ENCODE measurements at regions not wholly inside any gene's neighbourhood (a gene's known extent, or its start where the extent isn't known, plus 50 kb on each side); places are given as distances from the start of the nearest gene placed in this dataset.
"Not testable (repeated sequence)": the region's sequence is repeated elsewhere in the genome, so short reads cannot be mapped to it uniquely, and the experiment has no call there.

DNA sequence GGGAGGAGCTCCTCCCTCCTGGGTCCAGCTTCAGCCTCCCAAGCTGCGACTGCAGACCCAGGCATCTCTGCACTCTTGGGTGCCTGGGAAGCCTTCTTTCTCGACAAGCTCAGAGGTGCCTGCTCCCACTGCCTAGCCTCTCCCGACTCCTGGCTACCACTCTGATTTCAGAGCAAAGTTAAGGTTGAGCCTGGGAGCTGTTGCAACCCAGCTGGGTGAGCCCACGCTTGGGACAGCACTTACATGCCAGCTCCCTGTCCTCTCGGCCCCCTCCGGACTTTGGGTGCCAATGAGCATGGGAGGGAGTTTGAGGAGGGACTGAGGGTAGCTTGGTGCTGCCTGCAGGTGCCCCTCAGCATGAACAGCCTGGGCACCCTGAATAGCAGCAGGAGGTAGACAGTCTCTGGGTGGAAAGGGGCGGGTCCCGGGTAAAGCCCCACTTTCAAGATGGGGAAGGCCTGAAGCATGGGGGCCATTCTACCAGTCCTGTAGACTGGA is 1383.4 kb upstream of the PCDH20 start:
- Histone ChIP-seq H3K79me2 (ENCODE audit: control insufficient read depth, insufficient read depth, low read length, unreplicated experiment) (no peaks in the 10 kb centered on the region), H3K27ac (ENCODE audit: low read depth, low read length) (no peak overlapping the region), H3K4me3 (ENCODE audit: low read depth, low read length) (no peak overlapping the region), H2AFZ (ENCODE audit: low read length, unreplicated experiment) (no peak overlapping the region), H3K4me1 (ENCODE audit: control insufficient read depth, insufficient read depth, low read length, unreplicated experiment) (no peaks in the 10 kb centered on the region), H3K27me3 (ENCODE audit: insufficient read depth, low read length) (no peaks in the 10 kb centered on the region), H3K36me3 (ENCODE audit: insufficient read depth, low read length) (no peaks in the 10 kb centered on the region)

- Histone ChIP-seq H3K79me2 (ENCODE audit: control insufficient read depth, insufficient read depth, low read length, unreplicated experiment) (no peaks in the 10 kb centered on the region), H2AFZ (ENCODE audit: low read length, unreplicated experiment) (no peak overlapping the region), H3K36me3 (ENCODE audit: insufficient read depth, low read length) (no peaks in the 10 kb centered on the region), H3K4me3 (ENCODE audit: low read depth, low read length) (no peak overlapping the region), H3K4me1 (ENCODE audit: control insufficient read depth, insufficient read depth, low read length, unreplicated experiment) (no peaks in the 10 kb centered on the region), H3K27ac (ENCODE audit: low read depth, low read length) (no peak overlapping the region), H3K27me3 (ENCODE audit: insufficient read depth, low read length) (no peaks in the 10 kb centered on the region)
These were observed 1378.2 kb upstream of the PCDH20 start for GRCh38 chr13:62793850-62794249.

- Histone ChIP-seq H3K27me3 (ENCODE audit: insufficient read depth, low read length) (no peaks in the 10 kb centered on the region), H3K4me1 (ENCODE audit: control insufficient read depth, insufficient read depth, low read length, unreplicated experiment) (no peaks in the 10 kb centered on the region), H2AFZ (ENCODE audit: low read length, unreplicated experiment) (no peak overlapping the region), H3K79me2 (ENCODE audit: control insufficient read depth, insufficient read depth, low read length, unreplicated experiment) (no peaks in the 10 kb centered on the region), H3K4me3 (ENCODE audit: low read depth, low read length) (no peak overlapping the region), H3K36me3 (ENCODE audit: insufficient read depth, low read length) (no peaks in the 10 kb centered on the region), H3K27ac (ENCODE audit: low read depth, low read length) (no peak overlapping the region)
These were observed 1366.2 kb upstream of the PCDH20 start for GRCh38 chr13:62781866-62782265.

DNA sequence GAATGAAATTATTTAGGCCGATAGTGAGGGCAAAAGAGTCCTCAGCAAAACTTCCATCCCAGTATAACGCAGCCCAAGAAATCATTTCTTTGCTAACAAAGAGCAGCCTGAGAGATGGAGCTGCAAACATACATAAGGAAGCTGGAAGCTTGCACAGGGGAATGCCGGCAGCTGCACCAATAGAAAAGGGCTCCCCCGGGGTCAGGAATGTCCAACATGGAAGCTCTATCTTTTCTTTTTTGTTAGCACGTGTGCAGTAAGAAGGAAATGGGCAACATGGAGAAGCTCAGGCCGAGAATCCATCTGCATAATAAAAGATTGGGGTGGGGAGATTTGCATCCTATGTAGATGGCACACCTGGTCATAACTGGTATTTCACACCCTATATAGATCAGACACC is 1363.5 kb upstream of the PCDH20 start:
- H2AFZ ChIP-seq (ENCODE audit: low read length, unreplicated experiment) = no peak overlapping the region
- H3K27ac ChIP-seq (ENCODE audit: low read depth, low read length) = no peak overlapping the region
- no peaks in the 10 kb centered on the region for H3K36me3 ChIP-seq (ENCODE audit: insufficient read depth, low read length)
- H3K4me1 ChIP-seq (ENCODE audit: control insufficient read depth, insufficient read depth, low read length, unreplicated experiment) = no peaks in the 10 kb centered on the region
- H3K4me3 ChIP-seq (ENCODE audit: low read depth, low read length) = no peak overlapping the region
- H3K27me3 ChIP-seq (ENCODE audit: insufficient read depth, low read length) = no peaks in the 10 kb centered on the region
- no peaks in the 10 kb centered on the region for H3K79me2 ChIP-seq (ENCODE audit: control insufficient read depth, insufficient read depth, low read length, unreplicated experiment)

DNA sequence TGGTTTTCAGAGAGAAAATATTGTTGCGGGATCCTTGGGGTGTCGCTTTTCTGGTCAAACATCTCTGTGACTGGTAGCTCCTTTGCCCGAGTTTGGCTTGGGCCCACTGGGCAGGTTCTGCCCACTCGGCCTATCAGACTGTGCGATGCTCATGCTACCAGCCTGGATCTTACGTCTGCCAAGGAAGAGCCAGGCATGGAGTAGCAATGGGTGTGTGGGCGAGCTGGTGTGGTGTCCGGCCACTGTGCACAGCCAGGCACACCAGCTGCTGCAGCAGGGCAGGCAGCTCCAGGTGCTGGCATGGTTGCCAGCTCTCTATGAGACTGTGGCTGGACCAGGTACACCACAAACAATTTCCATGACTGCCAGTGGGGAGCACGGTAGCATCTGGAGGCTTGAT is 1351.8 kb upstream of the PCDH20 start:
- no peak overlapping the region for H3K4me3 ChIP-seq (ENCODE audit: low read depth, low read length)
- H3K27ac ChIP-seq (ENCODE audit: low read depth, low read length) = no peak overlapping the region
- no peak overlapping the region for H2AFZ ChIP-seq (ENCODE audit: low read length, unreplicated experiment)
- H3K36me3 ChIP-seq (ENCODE audit: insufficient read depth, low read length) = no peaks in the 10 kb centered on the region
- no peaks in the 10 kb centered on the region for H3K4me1 ChIP-seq (ENCODE audit: control insufficient read depth, insufficient read depth, low read length, unreplicated experiment)
- no peaks in the 10 kb centered on the region for H3K79me2 ChIP-seq (ENCODE audit: control insufficient read depth, insufficient read depth, low read length, unreplicated experiment)
- no peaks in the 10 kb centered on the region for H3K27me3 ChIP-seq (ENCODE audit: insufficient read depth, low read length)

DNA sequence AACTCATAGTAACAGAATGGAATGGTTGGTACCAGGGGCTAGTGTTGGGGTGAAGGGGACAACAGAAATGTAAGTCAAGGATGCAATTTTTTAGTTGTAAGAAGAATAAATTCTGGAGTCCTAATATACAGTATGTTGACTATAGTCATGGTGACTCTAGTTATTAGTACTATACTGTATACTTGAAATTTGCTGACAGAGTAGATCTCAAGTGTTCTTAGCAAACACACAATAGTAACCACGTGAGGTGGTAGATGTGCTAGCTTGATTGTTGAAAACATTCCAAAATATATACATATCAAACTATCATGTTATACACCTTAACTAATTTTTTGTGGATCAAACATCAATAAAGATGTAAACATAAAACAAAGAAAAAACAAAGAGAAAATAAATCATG is 1345.1 kb upstream of the PCDH20 start:
- Histone ChIP-seq H2AFZ (ENCODE audit: low read length, unreplicated experiment) (no peak overlapping the region), H3K79me2 (ENCODE audit: control insufficient read depth, insufficient read depth, low read length, unreplicated experiment) (no peaks in the 10 kb centered on the region), H3K27ac (ENCODE audit: low read depth, low read length) (no peak overlapping the region), H3K27me3 (ENCODE audit: insufficient read depth, low read length) (no peaks in the 10 kb centered on the region), H3K36me3 (ENCODE audit: insufficient read depth, low read length) (no peaks in the 10 kb centered on the region), H3K4me1 (ENCODE audit: control insufficient read depth, insufficient read depth, low read length, unreplicated experiment) (no peaks in the 10 kb centered on the region), H3K4me3 (ENCODE audit: low read depth, low read length) (no peak overlapping the region)

DNA sequence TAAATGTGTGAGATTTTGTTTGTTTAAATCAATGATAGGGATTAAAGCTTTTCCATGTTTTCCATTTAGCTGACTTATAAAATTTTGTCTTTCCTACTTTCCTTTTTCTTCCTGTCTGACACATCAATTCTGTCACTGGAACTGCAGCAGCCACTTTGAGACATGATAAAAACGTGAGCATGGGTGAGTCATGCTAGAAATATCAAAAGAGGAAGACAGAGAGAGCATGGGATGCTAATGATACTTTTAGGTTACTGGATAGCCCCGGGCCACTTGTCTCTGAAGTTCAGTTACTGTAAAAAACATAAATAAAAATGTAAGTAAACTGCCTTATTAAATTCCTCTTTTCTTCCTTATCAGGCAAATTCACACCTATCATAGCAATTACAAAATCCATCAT is 1332.0 kb upstream of the PCDH20 start:
- no peaks in the 10 kb centered on the region for H3K4me1 ChIP-seq (ENCODE audit: control insufficient read depth, insufficient read depth, low read length, unreplicated experiment)
- no peaks in the 10 kb centered on the region for H3K79me2 ChIP-seq (ENCODE audit: control insufficient read depth, insufficient read depth, low read length, unreplicated experiment)
- H3K4me3 ChIP-seq (ENCODE audit: low read depth, low read length) = no peak overlapping the region
- H2AFZ ChIP-seq (ENCODE audit: low read length, unreplicated experiment) = no peak overlapping the region
- H3K27ac ChIP-seq (ENCODE audit: low read depth, low read length) = no peak overlapping the region
- H3K27me3 ChIP-seq (ENCODE audit: insufficient read depth, low read length) = no peaks in the 10 kb centered on the region
- H3K36me3 ChIP-seq (ENCODE audit: insufficient read depth, low read length) = no peaks in the 10 kb centered on the region

DNA sequence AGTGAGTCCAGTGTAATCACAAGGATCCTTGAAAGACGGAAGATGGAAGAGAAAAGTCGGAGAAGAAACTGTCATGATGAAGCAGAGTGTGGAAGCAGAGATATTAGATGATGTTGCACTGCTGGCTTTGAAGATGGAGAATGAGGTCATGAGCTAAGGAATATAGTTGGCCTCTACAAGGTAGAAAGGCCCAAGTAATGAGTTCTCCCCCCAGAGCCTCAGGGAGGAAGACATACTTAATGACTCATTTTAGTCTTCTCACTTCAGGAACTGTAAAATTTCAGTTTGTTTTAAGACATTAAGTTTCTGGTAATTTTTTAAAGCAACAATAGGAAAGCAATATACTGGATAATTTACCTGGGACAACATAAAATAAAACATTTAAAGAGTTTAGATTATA is 1331.5 kb upstream of the PCDH20 start:
- H3K36me3 ChIP-seq (ENCODE audit: insufficient read depth, low read length) = no peaks in the 10 kb centered on the region
- no peak overlapping the region for H2AFZ ChIP-seq (ENCODE audit: low read length, unreplicated experiment)
- no peak overlapping the region for H3K27ac ChIP-seq (ENCODE audit: low read depth, low read length)
- no peaks in the 10 kb centered on the region for H3K4me1 ChIP-seq (ENCODE audit: control insufficient read depth, insufficient read depth, low read length, unreplicated experiment)
- H3K79me2 ChIP-seq (ENCODE audit: control insufficient read depth, insufficient read depth, low read length, unreplicated experiment) = no peaks in the 10 kb centered on the region
- no peaks in the 10 kb centered on the region for H3K27me3 ChIP-seq (ENCODE audit: insufficient read depth, low read length)
- H3K4me3 ChIP-seq (ENCODE audit: low read depth, low read length) = no peak overlapping the region

DNA sequence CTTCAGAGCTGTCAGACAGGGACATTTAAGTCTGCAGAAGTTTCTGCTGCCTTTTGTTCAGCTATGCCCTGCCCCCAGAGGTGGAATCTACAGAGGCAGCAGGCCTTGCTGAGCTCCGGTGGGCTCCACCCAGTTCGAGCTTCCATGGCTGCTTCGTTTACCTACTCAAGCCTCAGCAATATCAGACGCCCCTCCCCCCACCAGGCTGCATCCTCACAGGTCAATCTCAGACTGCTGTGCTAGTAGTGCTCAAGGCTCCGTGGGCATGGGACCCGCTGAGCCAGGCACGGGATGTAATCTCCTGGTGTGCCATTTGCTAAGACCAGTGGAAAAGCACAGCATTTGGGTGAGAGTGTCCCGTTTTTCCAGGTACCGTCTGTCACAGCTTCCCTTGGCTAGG is 1314.1 kb upstream of the PCDH20 start:
- H3K4me1 ChIP-seq (ENCODE audit: control insufficient read depth, insufficient read depth, low read length, unreplicated experiment); H3K27me3 ChIP-seq (ENCODE audit: insufficient read depth, low read length); H3K79me2 ChIP-seq (ENCODE audit: control insufficient read depth, insufficient read depth, low read length, unreplicated experiment); H3K4me3 ChIP-seq (ENCODE audit: low read depth, low read length); H3K36me3 ChIP-seq (ENCODE audit: insufficient read depth, low read length); H3K27ac ChIP-seq (ENCODE audit: low read depth, low read length); H2AFZ ChIP-seq (ENCODE audit: low read length, unreplicated experiment): not testable (repeated sequence)

DNA sequence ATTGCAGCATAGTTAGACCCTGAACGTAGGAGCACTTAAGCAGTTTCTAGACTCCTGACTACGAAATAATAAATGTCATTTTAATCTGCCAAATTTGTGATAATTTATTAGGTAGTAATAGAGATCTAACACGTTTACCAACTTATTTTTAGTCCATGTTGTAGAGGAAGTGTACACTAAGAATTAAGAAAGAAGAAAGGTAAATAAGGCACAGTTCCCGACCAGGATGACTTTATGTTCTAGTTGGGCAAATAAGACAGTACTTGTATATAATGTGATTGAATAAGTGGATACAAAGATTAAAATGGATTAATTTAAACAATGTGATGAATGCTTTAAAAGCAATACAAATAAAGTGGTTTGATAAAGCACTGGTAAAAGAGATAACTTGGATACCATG is 1306.2 kb upstream of the PCDH20 start:
- no peaks in the 10 kb centered on the region for H3K36me3 ChIP-seq (ENCODE audit: insufficient read depth, low read length)
- H3K79me2 ChIP-seq (ENCODE audit: control insufficient read depth, insufficient read depth, low read length, unreplicated experiment) = no peaks in the 10 kb centered on the region
- H3K4me1 ChIP-seq (ENCODE audit: control insufficient read depth, insufficient read depth, low read length, unreplicated experiment) = no peaks in the 10 kb centered on the region
- no peak overlapping the region for H3K4me3 ChIP-seq (ENCODE audit: low read depth, low read length)
- H2AFZ ChIP-seq (ENCODE audit: low read length, unreplicated experiment) = no peak overlapping the region
- no peak overlapping the region for H3K27ac ChIP-seq (ENCODE audit: low read depth, low read length)
- H3K27me3 ChIP-seq (ENCODE audit: insufficient read depth, low read length) = no peaks in the 10 kb centered on the region

DNA sequence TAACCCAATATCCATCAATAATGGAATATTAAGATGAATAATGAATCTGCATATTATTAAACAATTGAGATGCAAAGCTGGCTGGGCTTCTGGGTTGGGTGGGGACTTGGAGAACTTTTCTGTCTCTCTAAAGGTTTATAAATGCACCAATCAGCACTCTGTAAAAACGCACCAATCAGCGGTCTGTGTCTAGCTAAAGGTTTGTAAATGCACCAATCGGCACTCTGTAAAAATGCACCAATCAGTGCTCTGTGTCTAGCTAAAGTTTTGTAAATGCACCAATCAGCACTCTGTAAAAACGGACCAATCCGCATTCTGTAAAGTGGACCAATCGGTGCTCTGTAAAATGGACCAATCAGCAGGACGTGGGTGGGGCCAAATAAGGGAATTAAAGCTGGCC is 1296.3 kb upstream of the PCDH20 start:
- not testable (repeated sequence) for H3K36me3 ChIP-seq (ENCODE audit: insufficient read depth, low read length); H3K4me3 ChIP-seq (ENCODE audit: low read depth, low read length); H3K27ac ChIP-seq (ENCODE audit: low read depth, low read length); H2AFZ ChIP-seq (ENCODE audit: low read length, unreplicated experiment); H3K4me1 ChIP-seq (ENCODE audit: control insufficient read depth, insufficient read depth, low read length, unreplicated experiment); H3K79me2 ChIP-seq (ENCODE audit: control insufficient read depth, insufficient read depth, low read length, unreplicated experiment); H3K27me3 ChIP-seq (ENCODE audit: insufficient read depth, low read length)

GRCh38 chr13:62710787-62711186 is 1295.1 kb upstream of the PCDH20 start:
- Histone ChIP-seq H3K4me1 (ENCODE audit: control insufficient read depth, insufficient read depth, low read length, unreplicated experiment) (no peaks in the 10 kb centered on the region), H3K79me2 (ENCODE audit: control insufficient read depth, insufficient read depth, low read length, unreplicated experiment) (no peaks in the 10 kb centered on the region), H3K27me3 (ENCODE audit: insufficient read depth, low read length) (no peaks in the 10 kb centered on the region), H3K4me3 (ENCODE audit: low read depth, low read length) (no peak overlapping the region), H2AFZ (ENCODE audit: low read length, unreplicated experiment) (no peak overlapping the region), H3K36me3 (ENCODE audit: insufficient read depth, low read length) (no peaks in the 10 kb centered on the region), H3K27ac (ENCODE audit: low read depth, low read length) (no peak overlapping the region)

Data from ACC112 (cell line).